Suprapubic skin (tissue), 4 donors: ENCODE measurements at regions not wholly inside any gene's neighbourhood (a gene's known extent, or its start where the extent isn't known, plus 50 kb on each side); places are given as distances from the start of the nearest gene placed in this dataset.

Source experiments
- DNase-seq, 2 donors: peaks; one replicate each; pipeline ENCODE4 v3.0.0-alpha.2; 2019; ENCODE audit warnings: low spot score in 2 of 2
- H3K27ac ChIP-seq: fragments of 200-600 bp; sonication (generic); one replicate; pipeline ENCODE4 v1.5.1; 2019
- H3K27me3 ChIP-seq: fragments of 200-600 bp; sonication (generic); one replicate; pipeline ENCODE4 v1.5.1; 2019
- H3K36me3 ChIP-seq: fragments of 200-600 bp; sonication (generic); one replicate; pipeline ENCODE4 v1.5.1; 2019
- H3K4me1 ChIP-seq: fragments of 200-600 bp; sonication (generic); one replicate; pipeline ENCODE4 v1.5.1; 2019
- H3K4me3 ChIP-seq: fragments of 200-600 bp; sonication (generic); one replicate; pipeline ENCODE4 v1.5.1; 2019; ENCODE audit warnings: mild to moderate bottlenecking
- H3K9me3 ChIP-seq: fragments of 200-600 bp; sonication (generic); one replicate; pipeline ENCODE4 v1.5.1; 2019
- CTCF ChIP-seq, 2 donors: fragments of 200-600 bp in 1 of 2; fragments of 450-650 bp in 1 of 2; sonication (generic) in 1 of 2; IDR thresholded peaks; one replicate each; pipeline ENCODE4 v1.5.1; 2016 to 2019; ENCODE audit warnings: antibody characterized with exemption in 2 of 2, mild to moderate bottlenecking in 1 of 2, moderate library complexity in 1 of 2
- EP300 ChIP-seq: sonication (generic); formaldehyde crosslinking; IDR thresholded peaks from one replicate; pipeline ENCODE4 v1.6.1; 2017; ENCODE audit warnings: antibody characterized with exemption
- POLR2A ChIP-seq, 2 donors: fragments of 450-650 bp; IDR thresholded peaks; one replicate each; pipeline ENCODE4 v1.6.1; 2017; ENCODE audit warnings: antibody characterized with exemption in 2 of 2, mild to moderate bottlenecking in 2 of 2, moderate library complexity in 2 of 2
- POLR2AphosphoS5 ChIP-seq, 3 donors: sonication (generic); formaldehyde crosslinking; IDR thresholded peaks; one replicate each; pipeline ENCODE4 v1.6.1; 2017; ENCODE audit warnings: antibody characterized with exemption in 3 of 3
- WGBS: methylation state at CpG from one replicate; pipeline ENCODE4 v1.1.5; 2018; 5-methylcytosine and 5-hydroxymethylcytosine counted together

- Histone ChIP-seq H3K9me3 (no peaks in the 10 kb centered on the region), H3K27me3 (peaks cover 95% of the 10 kb centered on the region), H3K36me3 (no peaks in the 10 kb centered on the region), H3K4me3 (peak overlapping the region; percentile 4), H3K27ac (no peak overlapping the region), H3K4me1 (peaks cover 44% of the 10 kb centered on the region)
- no peak for DNase-seq
- TF ChIP-seq POLR2A (IDR thresholded peaks at IDR 0.05) = no peak
- no peak for TF ChIP-seq CTCF (IDR thresholded peaks at IDR 0.05)
- no peak for TF ChIP-seq POLR2AphosphoS5 (IDR thresholded peaks at IDR 0.05)
- no peak for TF ChIP-seq EP300
- WGBS = no CpG with 5 or more reads among the region's 20 CpGs
Measured at GRCh38 chr1:147077523-147077922, 94.7 kb downstream of the PRKAB2 start.

DNA sequence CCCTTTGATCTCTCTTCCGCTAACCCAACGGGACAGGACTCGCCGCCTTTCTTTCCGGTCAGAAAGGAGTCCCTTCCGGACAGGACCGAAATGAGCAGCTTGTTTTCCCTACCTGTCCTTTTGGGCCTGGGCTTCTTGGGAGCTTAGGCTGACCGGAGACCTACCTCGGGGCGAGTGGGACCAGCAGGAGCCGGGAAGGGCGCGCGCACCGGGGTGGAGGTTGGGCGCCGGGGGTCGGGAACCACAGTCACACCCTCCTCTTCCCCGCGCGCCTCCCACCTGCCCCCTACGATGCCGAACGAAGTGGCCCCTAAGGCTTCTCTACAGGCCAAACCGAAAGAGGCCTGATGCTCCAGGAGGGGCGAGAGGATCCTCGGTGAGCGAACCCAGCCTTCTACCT, 95.2 kb downstream of the PRKAB2 start:
- Histone ChIP-seq H3K4me3 (no peak overlapping the region), H3K36me3 (no peaks in the 10 kb centered on the region), H3K27ac (no peak overlapping the region), H3K4me1 (peaks cover 45% of the 10 kb centered on the region), H3K9me3 (no peaks in the 10 kb centered on the region), H3K27me3 (peaks cover 95% of the 10 kb centered on the region)
- no peak for DNase-seq
- WGBS = 21% methylated on average over 20 of the region's 28 CpGs
- TF ChIP-seq CTCF (IDR thresholded peaks at IDR 0.05) (no peak), EP300 (no peak), POLR2A (IDR thresholded peaks at IDR 0.05) (no peak), POLR2AphosphoS5 (IDR thresholded peaks at IDR 0.05) (no peak)

DNA sequence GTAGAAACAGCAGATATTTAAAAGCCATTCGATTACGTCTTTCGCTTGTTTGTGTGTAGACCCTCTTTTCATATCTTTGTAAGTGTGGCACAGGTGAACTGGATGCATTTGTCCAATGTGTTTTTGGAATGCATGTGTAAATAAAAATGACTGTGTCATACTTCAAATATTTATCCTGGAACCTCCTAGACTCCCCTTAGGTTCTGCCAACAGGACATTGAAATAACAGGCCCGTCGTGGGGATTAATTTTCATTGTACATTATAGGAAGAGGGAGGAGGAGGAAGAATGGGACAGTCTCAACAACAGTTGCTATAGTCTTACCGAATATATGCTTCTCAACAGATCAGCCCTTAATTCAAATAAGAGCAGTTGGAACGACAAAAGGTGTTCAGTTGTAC, 95.8 kb downstream of the PRKAB2 start:
- Histone ChIP-seq H3K27me3 (peaks cover 97% of the 10 kb centered on the region), H3K4me3 (no peak overlapping the region), H3K36me3 (no peaks in the 10 kb centered on the region), H3K27ac (no peak overlapping the region), H3K4me1 (peaks cover 45% of the 10 kb centered on the region), H3K9me3 (no peaks in the 10 kb centered on the region)
- DNase-seq = no peak
- TF ChIP-seq POLR2A (IDR thresholded peaks at IDR 0.05) (no peak), EP300 (no peak), POLR2AphosphoS5 (IDR thresholded peaks at IDR 0.05) (no peak), CTCF (IDR thresholded peaks at IDR 0.05) (no peak)
- WGBS = 74% methylated on average over 7 of the region's 7 CpGs

DNA sequence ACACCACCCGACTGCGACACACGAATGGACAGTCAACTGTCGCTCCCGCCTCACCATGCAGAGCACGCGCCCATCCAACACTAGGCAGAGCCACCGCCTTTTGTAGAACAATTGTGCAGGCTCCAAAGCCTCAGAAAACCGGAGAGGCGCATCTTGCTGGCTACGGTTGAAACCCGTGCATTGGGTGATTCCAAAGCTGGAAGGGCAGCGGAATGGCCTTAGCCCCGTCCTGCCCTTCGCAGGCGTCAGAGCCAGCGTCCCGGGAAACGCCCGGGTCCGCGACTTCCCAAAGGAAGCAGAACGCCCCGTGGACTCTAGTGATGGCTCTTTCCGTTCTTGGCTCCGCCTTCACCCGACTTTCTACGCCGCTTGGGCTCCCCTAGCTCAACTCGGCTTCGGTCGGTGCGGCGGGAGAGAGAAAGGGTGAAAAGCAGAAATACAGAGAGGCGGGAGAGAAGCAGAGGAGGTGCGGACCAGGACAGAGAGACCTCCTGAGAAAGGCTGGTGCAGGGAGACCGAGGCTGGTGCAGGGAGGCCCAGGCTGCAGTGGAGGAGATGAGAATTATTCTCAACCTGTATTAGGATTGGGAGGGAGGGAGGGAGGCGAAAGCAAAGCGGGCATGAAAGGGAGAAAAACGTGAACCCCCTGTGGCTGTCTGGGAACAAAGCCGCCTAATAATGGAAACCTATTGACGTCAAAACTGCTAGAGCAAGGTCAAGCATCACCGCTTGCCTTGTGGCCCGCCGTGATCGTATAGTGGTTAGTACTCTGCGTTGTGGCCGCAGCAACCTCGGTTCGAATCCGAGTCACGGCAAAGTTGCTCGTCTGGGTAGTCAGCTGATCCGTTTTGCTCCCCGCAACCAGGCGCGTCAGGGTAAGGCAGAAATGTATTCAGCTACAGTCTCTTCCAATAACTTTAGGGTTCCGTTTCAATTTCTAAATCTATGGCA, 99.5 kb downstream of the PRKAB2 start:
- H3K9me3 ChIP-seq = no peaks in the 10 kb centered on the region
- no peak overlapping the region for H3K27ac ChIP-seq
- peaks cover 13% of the 10 kb centered on the region for H3K4me1 ChIP-seq
- no peaks in the 10 kb centered on the region for H3K36me3 ChIP-seq
- WGBS = 5% methylated on average over 54 of the region's 58 CpGs
- peaks cover 70% of the 10 kb centered on the region for H3K27me3 ChIP-seq
- peak overlapping the region; percentile 43 for H3K4me3 ChIP-seq
- TF ChIP-seq CTCF (IDR thresholded peaks at IDR 0.05) (no peak), POLR2AphosphoS5 (IDR thresholded peaks at IDR 0.05) (no peak), EP300 (no peak), POLR2A (IDR thresholded peaks at IDR 0.05) (no peak)
- no peak for DNase-seq

DNA sequence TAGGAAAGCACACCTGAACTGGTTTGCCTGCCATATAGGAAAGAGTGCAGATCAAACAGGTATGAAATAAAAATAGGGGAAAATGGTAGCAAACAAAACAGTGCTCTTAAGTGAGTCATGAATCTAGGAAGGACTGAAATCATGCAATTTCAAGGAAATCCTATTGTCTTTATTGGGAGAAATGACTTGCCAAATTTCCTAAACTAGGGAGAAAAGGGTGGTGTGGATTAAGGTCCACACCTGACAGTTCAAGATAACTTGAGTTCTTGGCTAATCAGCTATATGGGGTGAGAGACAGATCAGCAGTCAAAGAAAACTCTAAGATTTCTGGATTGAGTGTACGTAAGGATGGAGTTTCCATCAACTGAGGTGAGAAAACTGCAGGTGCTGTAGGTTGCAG, 101.1 kb downstream of the PRKAB2 start:
- no peaks in the 10 kb centered on the region for H3K9me3 ChIP-seq
- no peak overlapping the region for H3K4me3 ChIP-seq
- 95% methylated on average over 1 of the region's 1 CpG for WGBS
- H3K27me3 ChIP-seq = peaks cover 54% of the 10 kb centered on the region
- DNase-seq = no peak
- peaks cover 9% of the 10 kb centered on the region for H3K4me1 ChIP-seq
- no peak for TF ChIP-seq CTCF (IDR thresholded peaks at IDR 0.05)
- no peak for TF ChIP-seq EP300
- TF ChIP-seq POLR2AphosphoS5 (IDR thresholded peaks at IDR 0.05) = no peak
- TF ChIP-seq POLR2A (IDR thresholded peaks at IDR 0.05) = no peak
- H3K36me3 ChIP-seq = no peaks in the 10 kb centered on the region
- H3K27ac ChIP-seq = no peak overlapping the region
